HG02938 (cell line): ENCODE measurements at regions not wholly inside any gene's neighbourhood (a gene's known extent, or its start where the extent isn't known, plus 50 kb on each side); places are given as distances from the start of the nearest gene placed in this dataset.
"Not testable (repeated sequence)": the region's sequence is repeated elsewhere in the genome, so short reads cannot be mapped to it uniquely, and the experiment has no call there.

Experiments used
- ATAC-seq: cut with Tn5 transposase; IDR thresholded peaks from one replicate; pipeline ENCODE4 v1.9.1; 2021; ENCODE audit warnings: mild to moderate bottlenecking, moderate library complexity; ENCODE audit not compliant: unreplicated experiment

- no peak for ATAC-seq
These were observed 87.3 kb downstream of the ARL4C start for GRCh38 chr2:234409590-234409989.

DNA sequence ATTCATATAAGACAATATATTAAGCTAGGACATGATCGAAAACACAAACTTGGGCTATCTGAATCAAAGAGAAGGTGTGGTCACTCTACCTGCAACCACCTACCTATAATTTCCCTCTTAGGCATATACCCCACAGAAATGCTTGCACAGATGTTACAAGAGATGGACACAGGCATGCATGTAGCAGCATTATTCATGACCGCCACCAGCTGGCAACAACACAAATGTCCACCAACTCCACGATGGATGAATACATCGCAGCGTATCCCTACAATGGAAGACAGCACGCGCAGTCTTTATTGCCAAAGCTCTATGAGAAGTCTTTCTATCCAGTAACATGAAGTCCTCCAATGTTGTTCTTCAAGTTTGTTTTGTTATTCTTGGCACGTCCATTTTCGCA lies 90.8 kb downstream of the ARL4C start:
- ATAC-seq: no peak

- no peak for ATAC-seq
These were observed 91.4 kb downstream of the ARL4C start for GRCh38 chr2:234405462-234405861.

- no peak for ATAC-seq
These were observed 91.9 kb downstream of the ARL4C start for GRCh38 chr2:234404957-234405356.

GRCh38 chr2:234403751-234404150 lies 93.1 kb downstream of the ARL4C start:
- no peak for ATAC-seq

GRCh38 chr2:234403074-234403473 lies 93.8 kb downstream of the ARL4C start:
- no peak for ATAC-seq

GRCh38 chr2:234401426-234401825 lies 95.5 kb downstream of the ARL4C start:
- ATAC-seq: no peak

DNA sequence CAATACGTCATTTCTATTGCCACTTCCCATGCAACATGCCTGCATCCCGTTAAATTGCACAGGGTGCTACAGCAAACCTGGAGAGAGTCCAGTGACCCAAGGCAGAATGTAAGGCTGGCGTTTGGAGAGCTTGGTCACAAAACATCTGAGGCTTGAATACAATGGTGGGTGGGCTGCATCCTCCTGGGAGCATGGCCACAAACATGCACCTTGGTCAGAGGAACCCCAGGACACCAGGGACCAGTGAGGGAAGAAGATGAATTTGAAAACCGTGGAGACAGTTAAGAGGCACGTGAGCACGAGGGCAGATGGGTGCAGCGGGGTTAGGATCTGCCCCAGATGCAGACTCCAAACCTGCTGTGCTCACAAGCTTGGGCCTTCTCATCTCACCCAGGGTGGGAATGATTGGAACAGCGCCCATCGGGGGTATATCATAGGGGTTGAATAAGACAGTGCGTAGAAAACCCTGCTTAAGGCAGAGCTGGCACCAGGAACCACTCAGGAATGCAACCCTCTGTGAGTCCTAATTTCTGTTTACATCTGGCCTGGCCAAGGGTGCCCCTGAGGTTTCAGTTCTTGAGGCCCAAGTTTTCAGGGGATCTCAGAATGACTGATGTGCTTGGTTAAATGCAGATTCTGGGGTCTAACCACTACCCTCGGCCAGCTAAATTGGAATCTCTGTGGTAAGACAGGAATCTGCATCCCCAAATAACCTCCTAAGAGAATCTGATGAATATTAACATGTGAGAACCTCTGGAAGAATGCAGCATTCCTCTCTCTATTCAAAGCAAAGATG lies 97.2 kb downstream of the ARL4C start:
- no peak for ATAC-seq

- ATAC-seq: no peak
These were observed 98.3 kb downstream of the ARL4C start for GRCh38 chr2:234398531-234398930.

DNA sequence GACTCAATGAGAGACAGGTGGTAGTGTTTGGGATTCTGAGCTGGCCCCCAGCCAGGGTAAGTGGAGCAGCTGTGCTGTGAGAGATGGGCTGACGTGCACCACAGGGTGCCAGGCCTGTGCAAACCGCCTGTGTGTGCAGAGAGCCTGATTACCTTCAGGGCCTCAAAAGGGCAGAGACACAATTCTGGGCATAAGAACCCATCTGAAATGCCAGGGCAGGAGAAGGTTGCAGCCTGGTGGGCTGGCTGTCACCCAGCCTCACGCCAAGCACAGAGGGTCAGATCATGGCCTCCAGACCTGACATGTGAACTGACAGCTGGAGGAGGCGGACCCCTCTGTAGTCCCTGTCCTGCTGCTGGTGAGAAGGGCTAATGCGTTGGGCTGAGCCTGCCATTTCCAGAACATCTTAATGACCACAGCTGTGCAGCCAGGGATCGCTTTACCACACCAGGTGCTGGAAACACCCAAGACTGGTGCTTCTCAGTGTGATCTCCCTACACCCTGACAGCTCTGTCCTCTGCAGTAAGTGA lies 100.9 kb downstream of the ARL4C start:
- ATAC-seq: no peak

GRCh38 chr2:234394450-234394849 lies 102.4 kb downstream of the ARL4C start:
- no peak for ATAC-seq

DNA sequence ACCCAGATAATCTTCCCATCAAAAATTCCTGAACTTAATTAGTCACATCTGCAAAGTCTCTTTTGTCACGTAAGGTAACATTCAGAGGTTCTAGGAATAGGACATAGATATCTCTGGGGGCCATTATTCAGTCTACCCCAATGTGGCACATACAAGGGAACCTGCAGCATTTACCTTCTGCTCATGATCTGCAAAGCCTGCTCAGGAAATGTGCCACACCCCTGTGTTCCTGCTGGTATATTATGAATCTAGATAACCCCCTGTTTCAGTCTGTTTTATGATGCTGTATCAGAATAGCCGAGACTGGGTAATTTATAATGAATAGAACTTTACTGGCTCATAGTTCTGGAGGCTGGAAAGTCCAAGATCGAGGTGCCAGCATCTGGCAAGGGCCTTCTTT lies 103.5 kb downstream of the ARL4C start:
- ATAC-seq: no peak

DNA sequence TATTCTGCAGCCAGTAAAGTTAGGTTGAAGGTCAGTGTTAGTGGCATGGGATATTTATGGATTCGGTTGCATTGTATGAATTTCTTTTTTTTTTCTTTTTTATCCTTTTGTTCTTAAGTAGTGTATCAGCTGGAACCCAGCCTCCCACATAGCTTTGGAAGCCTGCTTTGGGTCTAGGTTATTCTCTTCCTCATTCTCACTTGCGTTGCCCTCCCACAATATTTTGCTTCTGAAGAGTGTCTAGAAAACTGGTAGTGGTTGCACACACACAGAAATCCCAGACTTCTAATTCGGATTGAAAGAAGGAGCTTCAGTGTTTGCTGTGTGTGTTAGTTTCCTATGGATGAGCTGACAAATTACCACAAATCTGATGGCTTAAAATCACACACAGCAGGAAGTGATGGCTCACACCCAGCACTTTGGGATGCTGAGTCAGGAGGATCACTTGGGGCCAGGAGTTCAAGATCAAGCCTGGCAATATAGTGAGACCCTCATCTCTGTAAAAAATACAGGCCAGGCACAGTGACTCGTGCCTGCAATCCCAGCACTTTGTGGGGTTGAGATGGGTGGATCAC lies 104.8 kb downstream of the ARL4C start:
- ATAC-seq: no peak

GRCh38 chr2:234391625-234392024 lies 105.3 kb downstream of the ARL4C start:
- no peak for ATAC-seq

GRCh38 chr2:234389661-234390060 lies 107.2 kb downstream of the ARL4C start:
- ATAC-seq: not testable (repeated sequence)

GRCh38 chr2:234388591-234388990 lies 108.3 kb downstream of the ARL4C start:
- ATAC-seq: no peak

- no peak for ATAC-seq
These were observed 109.9 kb downstream of the ARL4C start for GRCh38 chr2:234386971-234387370.

GRCh38 chr2:234382131-234382530 lies 114.8 kb downstream of the ARL4C start:
- no peak for ATAC-seq

DNA sequence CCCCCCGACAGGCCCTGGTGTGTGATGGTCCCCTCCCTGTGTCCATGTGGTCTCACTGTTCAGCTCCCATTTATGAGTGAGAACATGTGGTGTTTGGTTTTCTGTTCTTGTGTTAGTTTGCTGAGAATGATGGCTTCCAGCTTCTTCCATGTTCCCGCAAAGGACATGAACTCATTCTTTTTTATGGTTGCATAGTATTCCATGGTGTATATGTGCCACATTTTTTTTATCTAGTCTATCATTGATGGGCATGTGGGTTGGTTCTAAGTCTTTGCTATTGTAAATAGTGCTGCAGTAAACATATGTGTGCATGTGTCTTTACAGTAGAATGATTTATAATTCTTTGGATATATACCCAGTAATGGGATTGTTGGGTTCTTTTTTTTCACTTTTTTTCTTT lies 117.9 kb downstream of the ARL4C start:
- ATAC-seq: not testable (repeated sequence)

DNA sequence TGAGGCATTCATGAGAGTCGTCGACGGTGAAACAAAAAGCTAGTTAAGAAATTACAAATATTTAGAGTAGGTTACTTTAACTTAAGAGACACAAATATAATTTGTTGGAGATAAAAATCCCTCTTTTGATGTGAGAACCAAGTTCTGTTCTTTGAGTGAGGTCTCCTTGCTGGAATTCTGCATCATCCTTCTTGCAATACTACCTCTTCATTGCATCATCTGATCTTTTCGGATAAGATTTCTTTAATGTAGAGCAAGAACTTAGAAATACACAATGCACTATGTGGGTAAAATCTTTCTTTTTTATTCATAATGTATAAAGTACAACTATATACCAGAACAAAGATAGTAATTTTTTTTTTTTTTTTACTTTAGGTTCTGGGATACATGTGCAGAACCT lies 118.4 kb downstream of the ARL4C start:
- ATAC-seq: no peak

GRCh38 chr2:234377761-234378391 lies 119.0 kb downstream of the ARL4C start:
- ATAC-seq: no peak

DNA sequence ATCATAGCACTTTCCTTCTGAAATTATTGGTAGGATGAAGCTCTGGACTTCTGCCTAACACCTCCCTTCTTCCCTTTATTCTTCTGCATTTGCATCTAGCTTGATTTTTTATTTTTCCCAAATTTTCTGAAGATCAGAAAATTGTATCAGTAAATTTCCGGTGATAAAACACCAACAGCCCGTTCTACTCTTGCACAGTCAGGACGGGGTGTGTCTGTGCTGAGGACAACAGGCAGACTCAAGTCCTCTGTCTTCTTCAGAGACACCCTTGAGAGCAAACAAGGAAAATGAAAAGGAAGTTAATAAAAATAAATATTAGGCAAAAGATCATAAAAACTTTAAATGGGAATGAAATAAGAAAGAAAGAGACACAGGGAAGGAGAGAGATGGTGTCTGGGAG lies 120.7 kb downstream of the ARL4C start:
- no peak for ATAC-seq
